HT1080 (cell line): ENCODE measurements at regions not wholly inside any gene's neighbourhood (a gene's known extent, or its start where the extent isn't known, plus 50 kb on each side); places are given as distances from the start of the nearest gene placed in this dataset. TPM values are rescaled to one million over a fixed set of nuclear protein-coding genes. Genes with fewer than 3 reads are reported as not detected.

Source experiments
- small RNA-seq: library from RNA; depleted of rRNA; stranded (forward); fragments of <200 nt; gene quantifications from one replicate; pipeline ENCODE3, GENCODE V24; 2014

Small RNA genes lying in the stretch of these regions (small RNA-seq; reads per million reads assigned to genes)
- gene AC104619.4, result not detected
- not detected for gene RF00026
